Liver (tissue), 3 donors: ENCODE measurements at regions not wholly inside any gene's neighbourhood (a gene's known extent, or its start where the extent isn't known, plus 50 kb on each side); places are given as distances from the start of the nearest gene placed in this dataset.

ENCODE experiments used
- ATF3 ChIP-seq: IDR thresholded peaks from 2 replicates; pipeline ENCODE4 v1.6.1; 2016; ENCODE audit warnings: antibody characterized with exemption
- CTCF ChIP-seq: fragments of 150-350 bp; IDR thresholded peaks from 2 replicates; pipeline ENCODE4 v1.5.1; 2017; ENCODE audit warnings: improper control_type of control experiment, low read depth, low read length; ENCODE audit not compliant: missing input control
- GABPA ChIP-seq, 2 donors: IDR thresholded peaks in 1 of 2; conservative IDR thresholded peaks in 1 of 2; 2 replicates each; pipeline ENCODE4 v1.6.1; 2016; ENCODE audit warnings: antibody characterized with exemption in 2 of 2, mild to moderate bottlenecking in 1 of 2, moderate library complexity in 1 of 2
- JUND ChIP-seq, 2 donors: IDR thresholded peaks; 2 replicates each; pipeline ENCODE4 v1.6.1; 2016; ENCODE audit warnings: antibody characterized with exemption in 2 of 2
- MAX ChIP-seq: IDR thresholded peaks from 2 replicates; pipeline ENCODE4 v1.6.1; 2016; ENCODE audit warnings: antibody characterized with exemption
- RAD21 ChIP-seq, 2 donors: IDR thresholded peaks; 2 replicates each; pipeline ENCODE4 v1.6.1; 2016; ENCODE audit warnings: antibody characterized with exemption in 2 of 2, mild to moderate bottlenecking in 2 of 2
- REST ChIP-seq: IDR thresholded peaks from 2 replicates; pipeline ENCODE4 v1.6.1; 2016; ENCODE audit warnings: antibody characterized with exemption, mild to moderate bottlenecking
- TAF1 ChIP-seq: conservative IDR thresholded peaks from 2 replicates; pipeline ENCODE4 v1.6.1; 2016; ENCODE audit warnings: antibody characterized with exemption, mild to moderate bottlenecking
- YY1 ChIP-seq: IDR thresholded peaks from 2 replicates; pipeline ENCODE4 v1.6.1; 2016; ENCODE audit warnings: antibody characterized with exemption, mild to moderate bottlenecking
- donor health status: healthy.
- donor health status: healthy.

GRCh38 chr6:16882230-16882629 lies 121.0 kb upstream of the ATXN1 start:
- TF ChIP-seq CTCF (no peak), RAD21 (IDR thresholded peaks at IDR 0.05) (no peak), ATF3 (no peak), REST (no peak), MAX (no peak), TAF1 (no peak), YY1 (no peak), GABPA (IDR thresholded peaks at IDR 0.05 in 1 of 2, conservative IDR thresholded peaks at IDR 0.05 in 1 of 2) (no peak), JUND (IDR thresholded peaks at IDR 0.05) (no peak)
